Kidney (tissue), 13 donors: ENCODE measurements at regions not wholly inside any gene's neighbourhood (a gene's known extent, or its start where the extent isn't known, plus 50 kb on each side); places are given as distances from the start of the nearest gene placed in this dataset.

Experiments used
- DNase-seq, 5 donors: peaks; one replicate each; pipeline ENCODE4 v3.0.0-alpha.2; 2013 to 2020
- FAIRE-seq: peaks from 2 replicates; lab custom pipeline; 2012; peaks lifted over from hg19 to GRCh38; lab: Jason Lieb, UNC
- H3K27ac ChIP-seq, 2 donors: one replicate each; pipeline ENCODE4 v1.7.0; 2013; ENCODE audit warnings: low read depth in 2 of 2, low read length in 2 of 2, inconsistent platforms in 1 of 2
- H3K27me3 ChIP-seq: one replicate; pipeline ENCODE4 v1.7.1; 2013; ENCODE audit warnings: low read length, inconsistent platforms; ENCODE audit not compliant: control insufficient read depth, insufficient read depth
- H3K36me3 ChIP-seq, 3 donors: one replicate each; pipeline versions ENCODE4 v1.7.0 to v1.7.1; 2013; ENCODE audit warnings: low read length in 3 of 3, control low read depth in 1 of 3, inconsistent platforms in 1 of 3; ENCODE audit not compliant: insufficient read depth in 3 of 3, control insufficient read depth in 2 of 3
- H3K4me1 ChIP-seq, 3 donors: one replicate each; pipeline versions ENCODE4 v1.7.0 to v1.7.1; 2013; ENCODE audit warnings: low read length in 3 of 3, inconsistent platforms in 1 of 3, low read depth in 1 of 3; ENCODE audit not compliant: control insufficient read depth in 2 of 3, insufficient read depth in 2 of 3
- H3K4me3 ChIP-seq, 3 donors: one replicate each; pipeline versions ENCODE4 v1.7.0 to v1.8.1; 2013; ENCODE audit warnings: low read length in 3 of 3, control low read depth in 1 of 3, inconsistent platforms in 1 of 3
- H3K9ac ChIP-seq, 3 donors: one replicate each; pipeline versions ENCODE4 v1.7.0 to v1.7.1; 2013; ENCODE audit warnings: low read length in 3 of 3, control low read depth in 1 of 3, inconsistent platforms in 1 of 3
- H3K9me3 ChIP-seq, 3 donors: one replicate each; pipeline versions ENCODE4 v1.7.0 to v1.7.1; 2013; ENCODE audit warnings: low read length in 3 of 3, control low read depth in 1 of 3, inconsistent platforms in 1 of 3; ENCODE audit not compliant: control insufficient read depth in 2 of 3, insufficient read depth in 1 of 3
- intact Hi-C: fragments of 100-400 bp; cut with DNase I; formaldehyde crosslinking; loops from one replicate; pipeline ENCODE4 v1.11.1; 2022
- TF ChIP-seq, protein P1 (sequence below): IDR thresholded peaks from 3 replicates; pipeline ENCODE4 v1.5.1; 2012; ENCODE audit warnings: mild to moderate bottlenecking, moderate library complexity, borderline replicate concordance; ENCODE audit not compliant: insufficient read depth; ENCODE audit errors: extremely low read depth
- donor health status: control.
- donor health status: control.
- donor health status: control.
- donor health status: control.
- donor health status: control.
- donor health status: DM: yes; HTN: yes; CAD: no.
- donor health status: Normal renal cell carcinoma (clear cell type).

DNA sequence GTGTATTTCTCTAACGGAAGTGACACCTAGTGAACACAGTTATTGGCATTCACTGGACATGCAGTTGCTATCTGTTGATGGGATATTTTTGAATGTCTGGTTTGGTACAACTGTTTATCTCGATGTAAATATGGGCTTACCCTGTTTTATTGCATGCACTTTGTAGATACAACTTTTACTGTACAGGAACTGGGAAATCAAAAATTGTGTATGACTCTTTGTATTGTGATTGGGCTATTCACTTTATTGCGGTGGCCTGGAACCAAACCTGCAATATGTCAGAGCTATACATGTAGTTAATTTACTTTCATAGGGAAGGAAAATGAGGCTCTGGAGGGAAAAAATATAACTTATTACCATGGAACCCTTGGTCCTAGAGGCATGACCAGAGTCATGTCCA lies 380.7 kb upstream of the KIRREL3 start:
- FAIRE-seq (no peak), DNase-seq (no peak)
- Histone ChIP-seq H3K27me3 (no peaks in the 10 kb centered on the region), H3K4me1 (no peaks in the 10 kb centered on the region), H3K9ac (no peak overlapping the region), H3K36me3 (no peaks in the 10 kb centered on the region), H3K4me3 (no peak overlapping the region), H3K27ac (no peak overlapping the region), H3K9me3 (no peaks in the 10 kb centered on the region)
- intact Hi-C loops = no loop called here
- TF ChIP-seq, protein P1, sequence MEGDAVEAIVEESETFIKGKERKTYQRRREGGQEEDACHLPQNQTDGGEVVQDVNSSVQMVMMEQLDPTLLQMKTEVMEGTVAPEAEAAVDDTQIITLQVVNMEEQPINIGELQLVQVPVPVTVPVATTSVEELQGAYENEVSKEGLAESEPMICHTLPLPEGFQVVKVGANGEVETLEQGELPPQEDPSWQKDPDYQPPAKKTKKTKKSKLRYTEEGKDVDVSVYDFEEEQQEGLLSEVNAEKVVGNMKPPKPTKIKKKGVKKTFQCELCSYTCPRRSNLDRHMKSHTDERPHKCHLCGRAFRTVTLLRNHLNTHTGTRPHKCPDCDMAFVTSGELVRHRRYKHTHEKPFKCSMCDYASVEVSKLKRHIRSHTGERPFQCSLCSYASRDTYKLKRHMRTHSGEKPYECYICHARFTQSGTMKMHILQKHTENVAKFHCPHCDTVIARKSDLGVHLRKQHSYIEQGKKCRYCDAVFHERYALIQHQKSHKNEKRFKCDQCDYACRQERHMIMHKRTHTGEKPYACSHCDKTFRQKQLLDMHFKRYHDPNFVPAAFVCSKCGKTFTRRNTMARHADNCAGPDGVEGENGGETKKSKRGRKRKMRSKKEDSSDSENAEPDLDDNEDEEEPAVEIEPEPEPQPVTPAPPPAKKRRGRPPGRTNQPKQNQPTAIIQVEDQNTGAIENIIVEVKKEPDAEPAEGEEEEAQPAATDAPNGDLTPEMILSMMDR = no peak

GRCh38 chr11:127379686-127380085 lies 379.1 kb upstream of the KIRREL3 start:
- H3K9me3 ChIP-seq = no peaks in the 10 kb centered on the region
- DNase-seq (no peak), FAIRE-seq (no peak)
- no peaks in the 10 kb centered on the region for H3K27me3 ChIP-seq
- H3K36me3 ChIP-seq = no peaks in the 10 kb centered on the region
- TF ChIP-seq, protein P1 = no peak
- no peak overlapping the region for H3K9ac ChIP-seq
- intact Hi-C loops = no loop called here
- no peaks in the 10 kb centered on the region for H3K4me1 ChIP-seq
- H3K4me3 ChIP-seq = no peak overlapping the region
- no peak overlapping the region for H3K27ac ChIP-seq

GRCh38 chr11:127376301-127376700 lies 375.7 kb upstream of the KIRREL3 start:
- intact Hi-C loops = no loop called here
- Histone ChIP-seq H3K9ac (no peak overlapping the region), H3K4me3 (no peak overlapping the region)

More at GRCh38 chr11:127376301-127376700, 375.7 kb upstream of the KIRREL3 start:
- TF ChIP-seq, protein P1 = no peak
- FAIRE-seq (no peak), DNase-seq (no peak)
- no peaks in the 10 kb centered on the region for H3K27me3 ChIP-seq
- H3K9me3 ChIP-seq = no peaks in the 10 kb centered on the region
- no peaks in the 10 kb centered on the region for H3K4me1 ChIP-seq
- no peak overlapping the region for H3K27ac ChIP-seq
- no peaks in the 10 kb centered on the region for H3K36me3 ChIP-seq
